Chondrocyte (in vitro differentiated cells): ENCODE measurements at regions not wholly inside any gene's neighbourhood (a gene's known extent, or its start where the extent isn't known, plus 50 kb on each side); places are given as distances from the start of the nearest gene placed in this dataset.
A peak's percentile ranks its signal among the peaks of the same experiment; 100 is the strongest.

ENCODE experiments used
- DNase-seq: peaks from one replicate; pipeline ENCODE4 v3.0.0; 2021; ENCODE audit warnings: mixed read lengths, low spot score
- H3K27ac Mint-ChIP-seq: one replicate; pipeline ENCODE4 v1.8.0; 2021; ENCODE audit warnings: mild to moderate bottlenecking, moderate library complexity, mixed read lengths; ENCODE audit not compliant: unreplicated experiment
- H3K27me3 Mint-ChIP-seq: 2 replicates; pipeline ENCODE4 v1.8.0; 2021; ENCODE audit warnings: low read depth, mixed read lengths
- H3K36me3 Mint-ChIP-seq: 2 replicates; pipeline ENCODE4 v1.8.0; 2021; ENCODE audit warnings: low read depth, mixed read lengths
- H3K4me1 Mint-ChIP-seq: 2 replicates; pipeline ENCODE4 v1.8.0; 2021; ENCODE audit warnings: low read depth, mild to moderate bottlenecking, mixed read lengths
- H3K4me3 Mint-ChIP-seq: one replicate; pipeline ENCODE4 v1.8.0; 2021; ENCODE audit warnings: mild to moderate bottlenecking, moderate library complexity, mixed read lengths; ENCODE audit not compliant: unreplicated experiment
- H3K9me3 Mint-ChIP-seq: 2 replicates; pipeline ENCODE4 v1.8.0; 2021; ENCODE audit warnings: low read depth, mixed read lengths
- TF ChIP-seq, protein P1 (sequence below): fragments of 200-600 bp; sonication (generic); IDR thresholded peaks from 2 replicates; pipeline ENCODE4 v1.5.0; 2021; ENCODE audit warnings: antibody characterized with exemption, mild to moderate bottlenecking, moderate library complexity

DNA sequence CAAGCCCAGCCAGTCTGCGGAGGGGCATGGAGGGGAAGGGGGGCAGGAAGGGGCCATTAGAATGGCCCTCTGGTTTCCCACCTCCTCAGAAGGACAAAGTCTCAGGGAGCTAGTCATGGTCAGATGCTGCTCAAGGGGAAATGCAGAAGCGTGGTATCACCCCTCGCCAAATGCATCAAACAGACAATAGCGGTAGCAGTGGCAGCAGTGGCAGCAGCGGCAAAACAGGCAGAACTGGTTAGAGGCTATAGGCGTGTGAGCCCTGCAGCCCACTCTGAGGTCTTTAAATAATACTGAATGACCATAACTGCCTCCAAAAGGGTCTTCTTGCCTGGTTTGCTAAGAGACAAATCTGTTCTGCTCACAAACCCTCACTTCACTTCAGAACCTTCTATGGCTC lies 186.7 kb downstream of the TFAP2C start:
- Mint-ChIP-seq H3K4me3 (no peak overlapping the region), H3K4me1 (no peaks in the 10 kb centered on the region), H3K27ac (no peak overlapping the region), H3K9me3 (peaks cover 8% of the 10 kb centered on the region), H3K36me3 (peaks cover 2% of the 10 kb centered on the region), H3K27me3 (peaks cover 11% of the 10 kb centered on the region)
- no peak for DNase-seq
- TF ChIP-seq, protein P1, sequence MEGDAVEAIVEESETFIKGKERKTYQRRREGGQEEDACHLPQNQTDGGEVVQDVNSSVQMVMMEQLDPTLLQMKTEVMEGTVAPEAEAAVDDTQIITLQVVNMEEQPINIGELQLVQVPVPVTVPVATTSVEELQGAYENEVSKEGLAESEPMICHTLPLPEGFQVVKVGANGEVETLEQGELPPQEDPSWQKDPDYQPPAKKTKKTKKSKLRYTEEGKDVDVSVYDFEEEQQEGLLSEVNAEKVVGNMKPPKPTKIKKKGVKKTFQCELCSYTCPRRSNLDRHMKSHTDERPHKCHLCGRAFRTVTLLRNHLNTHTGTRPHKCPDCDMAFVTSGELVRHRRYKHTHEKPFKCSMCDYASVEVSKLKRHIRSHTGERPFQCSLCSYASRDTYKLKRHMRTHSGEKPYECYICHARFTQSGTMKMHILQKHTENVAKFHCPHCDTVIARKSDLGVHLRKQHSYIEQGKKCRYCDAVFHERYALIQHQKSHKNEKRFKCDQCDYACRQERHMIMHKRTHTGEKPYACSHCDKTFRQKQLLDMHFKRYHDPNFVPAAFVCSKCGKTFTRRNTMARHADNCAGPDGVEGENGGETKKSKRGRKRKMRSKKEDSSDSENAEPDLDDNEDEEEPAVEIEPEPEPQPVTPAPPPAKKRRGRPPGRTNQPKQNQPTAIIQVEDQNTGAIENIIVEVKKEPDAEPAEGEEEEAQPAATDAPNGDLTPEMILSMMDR = no peak

DNA sequence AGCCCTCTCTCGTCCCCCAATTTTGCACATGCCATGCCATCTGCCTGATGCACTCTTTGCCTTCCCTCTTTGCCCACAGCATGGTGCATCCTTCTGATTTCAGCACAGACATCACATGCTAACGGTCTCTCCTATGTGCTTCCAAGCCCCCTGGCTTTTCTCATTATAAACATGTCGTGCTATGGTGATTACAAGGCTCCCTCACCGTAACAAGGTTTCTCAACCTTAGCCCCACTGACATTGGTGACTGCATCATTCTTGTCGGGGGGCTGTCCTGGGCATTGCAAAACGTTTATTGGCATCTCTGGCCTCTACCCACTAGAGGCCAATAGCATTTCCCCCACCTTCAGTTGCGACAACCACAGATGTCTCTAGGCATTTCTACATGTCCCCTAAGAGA lies 187.2 kb downstream of the TFAP2C start:
- no peaks in the 10 kb centered on the region for H3K4me1 Mint-ChIP-seq
- H3K36me3 Mint-ChIP-seq = peaks cover 2% of the 10 kb centered on the region
- peaks cover 8% of the 10 kb centered on the region for H3K9me3 Mint-ChIP-seq
- H3K27ac Mint-ChIP-seq = no peak overlapping the region
- peaks cover 15% of the 10 kb centered on the region for H3K27me3 Mint-ChIP-seq
- no peak overlapping the region for H3K4me3 Mint-ChIP-seq
- TF ChIP-seq, protein P1 = no peak
- no peak for DNase-seq

DNA sequence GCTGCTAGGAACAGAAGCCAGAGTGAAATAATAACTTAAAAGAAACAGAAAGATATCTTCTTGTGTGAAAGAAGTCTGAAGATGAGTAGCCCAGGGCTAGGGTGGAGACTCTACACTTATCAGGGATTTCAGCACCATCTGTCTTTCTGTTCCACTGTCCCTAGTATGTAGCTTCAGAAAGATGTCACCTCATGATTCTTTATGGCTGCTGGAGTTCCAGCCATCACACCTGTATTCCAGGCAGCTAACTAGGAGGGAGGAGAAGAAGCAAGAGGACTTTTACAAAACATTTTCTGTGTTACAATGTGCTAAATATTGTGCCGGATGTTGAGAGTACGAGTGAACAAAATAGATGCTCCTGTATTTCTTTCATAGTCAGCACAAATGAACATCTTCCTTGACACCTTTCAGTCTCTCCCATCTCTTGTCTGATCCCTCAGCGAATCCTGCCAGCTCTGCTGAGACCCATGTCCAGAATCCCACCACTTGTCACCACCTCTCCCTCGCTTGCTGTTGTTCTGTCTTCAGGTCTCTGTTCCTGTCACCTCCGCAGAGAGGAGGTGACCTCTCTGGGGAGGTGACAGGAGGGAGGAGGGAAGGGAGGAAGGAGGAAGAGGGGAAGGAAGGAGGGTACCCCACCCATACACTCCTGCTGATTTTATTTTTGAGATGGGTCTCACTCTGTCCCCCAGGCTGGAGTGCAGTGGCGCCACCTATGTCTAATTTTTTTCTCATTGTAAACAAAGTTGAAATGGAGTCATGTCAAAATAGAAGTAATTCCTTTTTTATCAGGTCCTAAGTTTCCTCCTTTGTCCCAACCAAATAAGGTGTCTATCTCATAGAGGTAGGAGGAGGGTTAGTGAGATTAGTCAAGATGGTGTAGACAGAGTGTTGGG lies 188.9 kb downstream of the TFAP2C start:
- H3K36me3 Mint-ChIP-seq = no peaks in the 10 kb centered on the region
- TF ChIP-seq, protein P1 = peak; percentile 20
- H3K4me1 Mint-ChIP-seq = no peaks in the 10 kb centered on the region
- H3K4me3 Mint-ChIP-seq = no peak overlapping the region
- peaks cover 4% of the 10 kb centered on the region for H3K9me3 Mint-ChIP-seq
- no peak for DNase-seq
- H3K27me3 Mint-ChIP-seq = peaks cover 14% of the 10 kb centered on the region
- H3K27ac Mint-ChIP-seq = no peak overlapping the region

- H3K4me3 Mint-ChIP-seq = no peak overlapping the region
- H3K4me1 Mint-ChIP-seq = no peaks in the 10 kb centered on the region
- H3K27ac Mint-ChIP-seq = no peak overlapping the region
- H3K27me3 Mint-ChIP-seq = peaks cover 11% of the 10 kb centered on the region
- H3K9me3 Mint-ChIP-seq = peaks cover 4% of the 10 kb centered on the region
- TF ChIP-seq, protein P1 = no peak
- no peaks in the 10 kb centered on the region for H3K36me3 Mint-ChIP-seq
- no peak for DNase-seq
Observed at GRCh38 chr20:56820984-56821383, 191.9 kb downstream of the TFAP2C start.

GRCh38 chr20:56826306-56826704 lies 197.2 kb downstream of the TFAP2C start:
- H3K4me1 Mint-ChIP-seq = peaks cover 5% of the 10 kb centered on the region
- no peak overlapping the region for H3K27ac Mint-ChIP-seq
- H3K36me3 Mint-ChIP-seq = no peaks in the 10 kb centered on the region
- no peak overlapping the region for H3K4me3 Mint-ChIP-seq
- peaks cover 14% of the 10 kb centered on the region for H3K27me3 Mint-ChIP-seq
- TF ChIP-seq, protein P1 = no peak
- no peaks in the 10 kb centered on the region for H3K9me3 Mint-ChIP-seq
- no peak for DNase-seq
